Astrocyte (in vitro differentiated cells and primary cell): ENCODE measurements at regions not wholly inside any gene's neighbourhood (a gene's known extent, or its start where the extent isn't known, plus 50 kb on each side); places are given as distances from the start of the nearest gene placed in this dataset.

Source experiments
- CTCF ChIP-seq: IDR thresholded peaks from 2 replicates; pipeline ENCODE4 v1.5.1; 2011; ENCODE audit warnings: low read depth, mild to moderate bottlenecking, inconsistent platforms, low read length, moderate library complexity; ENCODE audit not compliant: insufficient read depth
- EZH2 ChIP-seq: IDR thresholded peaks from 2 replicates; pipeline ENCODE4 v1.6.1; 2012; ENCODE audit warnings: mild to moderate bottlenecking, low read length, inconsistent platforms; ENCODE audit not compliant: insufficient read depth

- TF ChIP-seq EZH2 (no peak), CTCF (no peak)
These were observed 128.4 kb upstream of the SMAD3 start for GRCh38 chr15:66936861-66937582.
